Activated CD4-positive, alpha-beta T cell treated with anti-CD3 and anti-CD28 coated beads for 36 hours (primary cell): ENCODE measurements at regions not wholly inside any gene's neighbourhood (a gene's known extent, or its start where the extent isn't known, plus 50 kb on each side); places are given as distances from the start of the nearest gene placed in this dataset.
"Not testable (repeated sequence)": the region's sequence is repeated elsewhere in the genome, so short reads cannot be mapped to it uniquely, and the experiment has no call there.

Source experiments
- ATAC-seq: fragments of 200-7000 bp; cut with Tn5 transposase; one replicate; pipeline ENCODE4 v1.10.0; 2021; ENCODE audit warnings: mild to moderate bottlenecking, moderate library complexity
- CTCF ChIA-PET: fragments of 350-600 bp; sonication (Branson Sonifier 250); formaldehyde crosslinking; loops from one replicate; lab custom pipeline; 2021; ENCODE audit warnings: antibody characterized with exemption; lab: Charles Lee
- POLR2A ChIA-PET: fragments of 350-600 bp; sonication (Branson Sonifier 250); formaldehyde crosslinking; loops from one replicate; lab custom pipeline; 2021; ENCODE audit warnings: antibody characterized with exemption, inconsistent platforms; lab: Charles Lee
- DNase-seq: peaks from one replicate; pipeline ENCODE4 v3.0.0-alpha.2; 2020
- H3K27ac Mint-ChIP-seq: one replicate; pipeline ENCODE4 v1.8.0; 2021; ENCODE audit warnings: mixed read lengths
- H3K27me3 Mint-ChIP-seq: one replicate; pipeline ENCODE4 v1.8.0; 2021; ENCODE audit warnings: mixed read lengths
- H3K36me3 Mint-ChIP-seq: one replicate; pipeline ENCODE4 v1.8.0; 2021; ENCODE audit warnings: low read depth, mixed read lengths
- H3K4me1 Mint-ChIP-seq: one replicate; pipeline ENCODE4 v1.8.0; 2021; ENCODE audit warnings: mixed read lengths
- H3K4me3 Mint-ChIP-seq: one replicate; pipeline ENCODE4 v1.8.0; 2021; ENCODE audit warnings: mild to moderate bottlenecking, moderate library complexity, mixed read lengths
- H3K9me3 Mint-ChIP-seq: one replicate; pipeline ENCODE4 v1.8.0; 2021; ENCODE audit warnings: low read depth, mixed read lengths
- intact Hi-C, 2 experiments: fragments of 100-400 bp; cut with DNase I in 1 of 2; cut with micrococcal nuclease in 1 of 2; formaldehyde crosslinking; loops; one replicate each; pipeline versions ENCODE4 v1.14.2 to v1.15.1; 2022 to 2024; cut with DNase I, micrococcal nuclease

DNA sequence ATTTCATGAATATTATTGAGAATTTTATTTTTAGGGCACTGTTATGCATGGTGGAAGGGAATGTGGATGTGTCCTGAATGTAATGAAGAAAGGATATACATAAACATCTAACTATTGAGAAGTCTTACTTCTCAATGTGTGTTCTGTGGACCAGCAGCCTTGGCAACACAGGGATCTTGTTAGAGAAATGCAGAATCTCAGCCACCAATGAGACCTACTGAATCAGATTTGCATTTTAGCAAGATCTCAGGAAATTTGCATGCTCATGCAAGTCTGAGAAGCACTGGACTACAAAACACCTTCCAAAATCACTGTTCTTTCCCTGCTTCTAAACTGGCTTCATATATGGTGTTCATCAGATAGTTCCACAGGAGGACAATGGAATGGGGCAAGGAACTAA is 139.7 kb upstream of the WDFY3 start:
- Mint-ChIP-seq H3K4me3 (no peak overlapping the region), H3K27ac (no peak overlapping the region), H3K27me3 (peaks cover 3% of the 10 kb centered on the region), H3K36me3 (no peaks in the 10 kb centered on the region), H3K9me3 (no peaks in the 10 kb centered on the region), H3K4me1 (no peaks in the 10 kb centered on the region)
- no peak for DNase-seq
- ATAC-seq, result no peak
- intact Hi-C loops, result no loop called here
- ChIA-PET CTCF (no interaction called here), POLR2A (no interaction called here)

DNA sequence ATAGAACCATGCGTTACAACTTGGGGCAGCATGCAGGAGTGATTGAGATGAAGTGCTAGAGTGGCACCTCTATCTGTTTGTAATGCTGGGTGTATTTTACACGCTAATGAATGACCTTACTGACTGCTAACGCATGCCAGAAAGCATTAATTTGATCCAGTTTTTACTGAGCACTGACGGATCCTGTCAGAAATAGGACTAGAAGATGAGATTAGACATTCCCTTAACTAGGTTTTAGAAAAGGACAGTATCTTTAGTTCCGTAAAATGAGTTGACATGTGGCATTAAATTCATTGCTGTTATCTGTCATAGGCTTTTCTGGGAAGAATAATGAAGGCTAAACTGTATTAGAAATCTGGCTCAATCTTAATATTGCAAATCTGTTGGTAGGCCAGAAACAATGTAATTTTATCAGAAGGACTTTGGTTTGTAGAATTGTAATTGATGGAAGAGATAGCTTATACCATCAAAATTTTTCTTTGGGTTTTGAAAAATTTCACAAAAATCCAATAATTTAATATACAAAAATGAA is 140.4 kb upstream of the WDFY3 start:
- H3K27me3 Mint-ChIP-seq, result peaks cover 3% of the 10 kb centered on the region
- CTCF ChIA-PET, result no interaction called here
- no peak overlapping the region for H3K4me3 Mint-ChIP-seq
- POLR2A ChIA-PET, result no interaction called here
- H3K36me3 Mint-ChIP-seq, result no peaks in the 10 kb centered on the region
- intact Hi-C loops, result no loop called here
- H3K4me1 Mint-ChIP-seq, result no peaks in the 10 kb centered on the region
- no peaks in the 10 kb centered on the region for H3K9me3 Mint-ChIP-seq
- H3K27ac Mint-ChIP-seq, result no peak overlapping the region
- ATAC-seq (no peak), DNase-seq (no peak)

DNA sequence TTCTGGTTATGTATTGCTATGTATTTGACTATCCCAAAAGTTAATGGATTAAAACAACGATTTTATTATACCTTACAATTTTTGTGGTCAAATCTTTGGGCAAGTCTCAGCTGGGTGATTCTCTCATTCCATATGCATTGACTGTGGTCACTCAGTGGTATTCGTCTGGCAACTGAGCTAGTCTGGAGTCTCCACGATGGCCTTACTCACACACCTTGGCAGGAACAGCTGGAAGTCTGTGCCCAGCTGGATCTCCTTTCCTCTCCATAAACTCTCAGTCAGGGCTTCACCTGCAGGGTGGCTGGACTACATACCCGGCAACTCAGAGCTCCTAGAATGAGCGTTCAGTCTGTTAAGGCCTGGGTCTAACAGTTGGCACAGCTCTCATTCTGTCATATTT is 141.1 kb upstream of the WDFY3 start:
- H3K4me3 Mint-ChIP-seq, result no peak overlapping the region
- peaks cover 3% of the 10 kb centered on the region for H3K27me3 Mint-ChIP-seq
- no peaks in the 10 kb centered on the region for H3K36me3 Mint-ChIP-seq
- no peak overlapping the region for H3K27ac Mint-ChIP-seq
- CTCF ChIA-PET, result interaction anchor here (1.6 kb wide), 1 partner anchor 23 kb away, joined by 4 read pairs; no protein-coding TSS in a partner anchor
- H3K9me3 Mint-ChIP-seq, result no peaks in the 10 kb centered on the region
- DNase-seq (no peak), ATAC-seq (no peak)
- intact Hi-C loops, result no loop called here
- no peaks in the 10 kb centered on the region for H3K4me1 Mint-ChIP-seq
- POLR2A ChIA-PET, result no interaction called here

DNA sequence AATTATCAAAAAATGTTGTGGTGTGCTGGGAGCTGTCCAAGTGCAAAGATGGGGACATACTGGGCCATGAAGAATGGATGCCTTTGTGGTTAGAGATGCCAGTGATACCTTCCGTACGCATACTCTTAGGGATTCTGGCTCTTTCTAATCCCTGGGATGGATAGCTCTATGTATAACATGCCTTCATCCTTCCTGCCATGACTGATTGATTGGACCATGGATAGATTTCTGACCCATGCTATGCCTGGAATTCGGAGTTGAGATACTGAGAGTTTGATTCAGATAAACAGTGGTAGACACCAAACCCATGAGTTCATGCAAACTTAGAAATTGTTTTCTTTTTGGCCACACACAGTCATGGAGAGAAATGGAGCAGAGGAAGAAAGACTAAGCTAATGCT is 147.2 kb upstream of the WDFY3 start:
- no peak overlapping the region for H3K4me3 Mint-ChIP-seq
- H3K36me3 Mint-ChIP-seq, result no peaks in the 10 kb centered on the region
- no peak for DNase-seq

DNA sequence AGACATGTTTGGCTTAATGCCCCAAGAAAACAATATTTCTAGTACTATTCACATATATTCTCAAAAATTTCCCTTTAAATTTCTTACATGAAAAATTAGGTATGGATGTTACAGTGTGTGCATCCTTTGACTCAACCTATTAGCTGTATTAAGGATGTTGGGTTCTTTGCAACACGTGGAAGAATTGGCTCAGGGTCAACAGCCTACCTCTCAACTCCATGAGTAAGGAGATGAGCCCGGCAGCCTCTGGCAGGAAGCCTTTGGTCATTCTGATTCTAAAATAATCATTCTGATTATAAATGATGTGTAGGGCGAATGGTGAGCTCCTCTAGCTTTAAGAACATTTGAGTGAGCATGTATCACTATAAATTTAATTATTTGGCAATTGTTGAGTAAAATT is 148.0 kb upstream of the WDFY3 start:
- DNase-seq (no peak), ATAC-seq (no peak)
- no peaks in the 10 kb centered on the region for H3K4me1 Mint-ChIP-seq
- intact Hi-C loops, result no loop called here
- CTCF ChIA-PET, result interaction anchor here (0.5 kb wide), 1 partner anchor 163 kb away, joined by 3 read pairs; no protein-coding TSS in a partner anchor
- POLR2A ChIA-PET, result no interaction called here
- H3K9me3 Mint-ChIP-seq, result no peaks in the 10 kb centered on the region
- no peak overlapping the region for H3K27ac Mint-ChIP-seq
- no peaks in the 10 kb centered on the region for H3K27me3 Mint-ChIP-seq
- no peaks in the 10 kb centered on the region for H3K36me3 Mint-ChIP-seq
- H3K4me3 Mint-ChIP-seq, result no peak overlapping the region

More for the DNA sequence above, 147.2 kb upstream of the WDFY3 start:
- CTCF ChIA-PET, result interaction anchor here (0.5 kb wide), 1 partner anchor 163 kb away, joined by 3 read pairs; no protein-coding TSS in a partner anchor
- H3K4me1 Mint-ChIP-seq, result no peaks in the 10 kb centered on the region
- POLR2A ChIA-PET, result no interaction called here
- ATAC-seq, result no peak
- no peak overlapping the region for H3K27ac Mint-ChIP-seq
- intact Hi-C loops, result no loop called here
- H3K9me3 Mint-ChIP-seq, result no peaks in the 10 kb centered on the region
- no peaks in the 10 kb centered on the region for H3K27me3 Mint-ChIP-seq

DNA sequence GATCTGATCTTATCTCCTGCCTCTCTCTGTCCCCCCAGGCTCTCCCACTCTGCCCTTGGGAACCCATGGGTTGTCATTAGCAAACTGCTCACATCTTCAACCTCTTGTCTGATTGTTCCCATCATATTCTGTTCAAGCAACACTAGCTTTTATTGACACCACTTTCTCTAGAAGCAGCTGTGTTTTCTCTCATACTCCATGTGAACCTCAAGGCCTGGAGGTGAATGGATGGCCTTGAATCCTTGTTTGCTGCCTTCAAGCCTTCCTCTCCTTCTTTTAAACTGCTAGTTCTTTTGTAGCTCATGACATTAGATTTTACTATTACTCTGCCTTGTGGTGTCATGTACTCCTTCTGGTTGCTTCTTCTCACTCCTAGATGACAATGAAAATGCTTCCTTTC is 149.5 kb upstream of the WDFY3 start:
- DNase-seq (no peak), ATAC-seq (no peak)
- H3K27ac Mint-ChIP-seq, result no peak overlapping the region
- POLR2A ChIA-PET, result no interaction called here
- H3K4me1 Mint-ChIP-seq, result no peaks in the 10 kb centered on the region
- no peak overlapping the region for H3K4me3 Mint-ChIP-seq
- intact Hi-C loops, result no loop called here
- H3K27me3 Mint-ChIP-seq, result no peaks in the 10 kb centered on the region
- no peaks in the 10 kb centered on the region for H3K36me3 Mint-ChIP-seq
- H3K9me3 Mint-ChIP-seq, result no peaks in the 10 kb centered on the region
- CTCF ChIA-PET, result interaction anchor here (0.6 kb wide), 1 partner anchor 7 kb away, joined by 6 read pairs; no protein-coding TSS in a partner anchor

DNA sequence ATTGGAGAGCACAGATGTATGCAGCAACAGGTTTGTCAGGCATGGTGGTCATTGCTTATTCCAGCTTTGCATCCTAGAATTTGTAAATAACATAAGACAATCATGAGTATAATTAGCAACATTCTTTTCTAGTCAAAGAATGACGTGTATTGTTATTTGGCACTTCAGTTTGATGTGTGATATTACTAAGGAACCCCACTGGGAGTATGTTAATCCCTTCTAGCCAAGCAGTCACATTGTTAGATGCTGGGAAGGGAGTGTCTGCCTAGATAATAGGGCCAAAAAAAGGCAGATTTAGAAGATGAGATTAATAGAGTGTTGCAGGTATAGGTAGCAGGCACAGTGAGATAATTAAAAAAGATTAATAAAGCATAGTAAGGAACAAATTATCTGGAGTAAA is 159.2 kb upstream of the WDFY3 start:
- peaks cover 4% of the 10 kb centered on the region for H3K9me3 Mint-ChIP-seq
- ChIA-PET POLR2A (no interaction called here), CTCF (no interaction called here)
- H3K4me3 Mint-ChIP-seq, result no peak overlapping the region
- DNase-seq (no peak), ATAC-seq (no peak)
- intact Hi-C loops, result loop anchor here in 1 of 2 experiments (5.0 kb wide), 1 partner anchor 622 kb away; no protein-coding TSS in a partner anchor
- no peaks in the 10 kb centered on the region for H3K4me1 Mint-ChIP-seq
- H3K27me3 Mint-ChIP-seq, result no peaks in the 10 kb centered on the region
- H3K27ac Mint-ChIP-seq, result no peak overlapping the region
- H3K36me3 Mint-ChIP-seq, result no peaks in the 10 kb centered on the region

DNA sequence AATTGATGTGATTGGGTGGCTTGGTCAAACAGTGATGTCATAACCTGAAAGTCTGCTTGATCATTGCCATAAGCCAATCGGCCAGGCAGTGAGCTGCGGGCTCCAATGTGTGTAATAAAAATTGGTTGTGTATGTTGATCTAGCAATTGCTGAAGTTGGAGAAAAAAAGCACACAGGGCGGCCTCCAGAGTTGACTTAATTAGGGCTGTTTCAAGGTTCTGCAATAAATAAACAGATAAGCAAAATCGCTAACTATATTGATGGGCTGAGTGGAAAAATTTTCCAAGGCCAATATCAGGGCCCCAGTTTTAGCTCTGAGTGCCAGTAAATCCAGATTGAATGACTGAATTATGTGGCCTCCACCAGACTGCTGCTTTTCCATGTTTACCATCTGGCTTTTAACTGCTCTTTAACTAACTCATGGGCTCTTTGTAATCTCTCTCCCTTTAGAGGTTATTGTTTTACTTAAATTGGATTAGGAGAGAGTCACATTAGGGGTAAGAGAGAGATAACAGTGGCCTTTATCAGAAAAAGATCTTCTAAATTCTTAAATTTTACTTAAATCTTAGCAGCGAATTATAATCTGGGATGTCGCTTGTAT is 160.6 kb upstream of the WDFY3 start:
- Mint-ChIP-seq H3K36me3 (no peaks in the 10 kb centered on the region), H3K27me3 (no peaks in the 10 kb centered on the region), H3K4me3 (no peak overlapping the region), H3K4me1 (no peaks in the 10 kb centered on the region), H3K9me3 (peaks cover 4% of the 10 kb centered on the region), H3K27ac (no peak overlapping the region)
- ChIA-PET CTCF (interaction anchor here (0.6 to 1.4 kb wide), 2 partner anchors 35 to 138 kb away, joined by 3 read pairs; no protein-coding TSS in a partner anchor), POLR2A (no interaction called here)
- no peak for DNase-seq
- intact Hi-C loops, result loop anchor here in 1 of 2 experiments (5.0 kb wide), 1 partner anchor 620 kb away; no protein-coding TSS in a partner anchor
- ATAC-seq, result no peak

DNA sequence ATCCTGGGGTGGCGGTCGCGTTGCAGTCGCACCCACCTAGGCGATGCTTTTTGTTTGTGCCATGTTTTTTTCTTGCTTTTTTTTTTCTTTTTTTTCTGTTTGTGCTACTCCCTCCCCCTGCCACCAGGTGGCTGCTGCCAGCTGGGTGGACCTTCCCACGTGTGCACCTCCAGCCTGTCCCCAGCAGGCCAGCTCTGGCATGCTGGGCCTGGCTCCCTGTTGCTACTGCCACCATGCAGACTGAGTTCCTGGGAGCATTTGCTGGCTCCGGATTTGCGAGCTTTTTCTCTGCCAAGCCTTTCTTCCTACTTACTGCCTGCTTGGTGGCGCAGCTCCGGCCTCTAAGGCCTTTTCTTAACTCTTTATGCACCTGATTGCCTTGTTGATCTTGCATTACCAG is 161.2 kb upstream of the WDFY3 start:
- no peaks in the 10 kb centered on the region for H3K27me3 Mint-ChIP-seq
- no peak overlapping the region for H3K4me3 Mint-ChIP-seq
- ChIA-PET CTCF (interaction anchor here (0.6 to 1.4 kb wide), 2 partner anchors 36 to 137 kb away, joined by 3 read pairs; no protein-coding TSS in a partner anchor), POLR2A (no interaction called here)
- no peak overlapping the region for H3K27ac Mint-ChIP-seq
- peaks cover 4% of the 10 kb centered on the region for H3K9me3 Mint-ChIP-seq
- DNase-seq (peak; percentile 33), ATAC-seq (peak; percentile 47)
- intact Hi-C loops, result loop anchor here in 1 of 2 experiments (5.0 kb wide), 1 partner anchor 620 kb away; no protein-coding TSS in a partner anchor
- no peaks in the 10 kb centered on the region for H3K4me1 Mint-ChIP-seq
- no peaks in the 10 kb centered on the region for H3K36me3 Mint-ChIP-seq

DNA sequence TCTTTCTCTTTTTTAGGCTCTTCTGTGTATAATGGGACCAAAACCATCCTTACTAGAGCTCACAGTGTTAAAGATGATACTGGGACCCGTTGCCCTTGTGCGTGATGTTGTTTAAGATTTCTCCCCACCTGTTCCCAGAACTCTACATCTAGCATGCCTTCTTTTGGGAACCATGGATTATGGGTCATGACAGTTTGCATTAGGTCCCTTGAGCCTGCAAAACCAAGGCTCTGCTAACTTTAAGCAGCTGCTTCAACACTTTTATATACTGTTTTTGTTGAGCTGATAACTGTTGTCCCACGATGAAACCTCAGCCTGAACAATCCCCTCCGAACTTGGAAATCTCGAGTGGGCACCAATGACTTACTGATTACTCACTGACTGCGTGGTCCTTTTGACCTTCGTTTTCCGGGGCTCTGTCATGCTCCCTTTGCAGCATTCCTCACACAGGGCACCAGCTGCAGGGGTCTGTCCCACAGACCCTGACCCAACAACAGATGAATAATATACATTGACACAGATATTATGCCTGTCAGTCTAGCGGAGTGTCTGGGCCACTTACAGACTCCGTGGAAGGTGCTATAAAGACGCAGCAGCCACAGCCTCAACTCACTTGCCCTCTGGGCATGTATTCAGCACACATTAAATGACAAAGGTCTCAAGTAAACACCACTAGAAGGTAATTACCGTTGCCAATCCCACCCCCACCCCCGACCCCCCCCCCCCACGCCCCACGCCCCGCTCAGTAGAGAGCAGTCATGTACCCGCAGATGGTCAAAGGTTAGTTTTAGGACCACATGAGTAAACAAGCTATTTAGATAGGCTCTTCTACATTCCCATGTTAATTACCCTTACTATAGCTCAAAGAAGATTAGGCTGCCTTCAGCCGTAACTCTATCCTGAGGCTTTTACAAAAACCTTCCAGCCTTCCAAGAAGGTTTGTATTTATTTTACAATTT is 162.0 kb upstream of the WDFY3 start:
- ChIA-PET CTCF (interaction anchor here (0.6 to 0.9 kb wide), 2 partner anchors 44 to 391 kb away, joined by 3 to 5 read pairs; no protein-coding TSS in a partner anchor), POLR2A (no interaction called here)
- intact Hi-C loops, result loop anchor here in 1 of 2 experiments (5.0 kb wide), 1 partner anchor 619 kb away; no protein-coding TSS in a partner anchor
- Mint-ChIP-seq H3K9me3 (peaks cover 4% of the 10 kb centered on the region), H3K4me3 (no peak overlapping the region), H3K27me3 (no peaks in the 10 kb centered on the region), H3K36me3 (no peaks in the 10 kb centered on the region), H3K4me1 (no peaks in the 10 kb centered on the region), H3K27ac (no peak overlapping the region)
- no peak for DNase-seq
- ATAC-seq, result no peak

DNA sequence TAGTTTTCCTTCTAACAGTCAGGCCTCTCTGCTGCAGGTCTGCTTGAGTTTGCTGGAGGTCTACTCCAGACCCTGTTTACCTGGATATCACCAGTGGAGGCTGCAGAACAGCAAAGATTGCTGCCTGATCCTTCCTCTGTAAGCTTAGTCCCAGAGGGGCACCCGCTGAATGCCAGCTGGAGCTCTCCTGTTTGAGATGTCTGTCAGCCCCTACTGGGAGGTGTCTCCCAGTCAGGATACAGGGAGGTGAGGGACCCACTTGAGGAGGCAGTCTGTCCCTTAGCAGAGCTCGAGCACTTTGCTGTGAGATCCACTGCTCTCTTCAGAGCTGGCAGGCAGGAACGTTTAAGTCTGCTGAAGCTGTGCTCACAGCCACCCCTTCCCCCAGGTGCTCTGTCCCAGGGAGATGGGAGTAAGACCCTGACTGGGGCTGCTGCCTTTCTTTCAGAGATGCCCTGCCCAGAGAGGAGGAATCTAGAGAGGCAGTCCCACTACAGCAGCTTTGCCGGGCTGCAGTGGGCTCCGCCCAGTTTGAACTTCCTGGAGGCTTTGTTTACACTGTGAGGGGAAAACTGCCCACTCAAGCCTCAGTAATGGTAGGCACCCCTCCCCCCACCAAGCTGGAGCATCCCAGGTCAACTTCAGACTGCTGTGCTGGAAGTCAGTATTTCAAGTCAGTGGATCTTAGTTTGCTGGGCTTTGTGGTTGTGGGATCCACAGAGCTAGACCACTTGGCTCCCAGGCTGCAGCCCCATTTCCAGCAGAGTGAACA is 163.1 kb upstream of the WDFY3 start:
- H3K36me3 Mint-ChIP-seq, H3K27me3 Mint-ChIP-seq, DNase-seq, POLR2A ChIA-PET, ATAC-seq, CTCF ChIA-PET, H3K4me3 Mint-ChIP-seq, H3K27ac Mint-ChIP-seq, H3K4me1 Mint-ChIP-seq, H3K9me3 Mint-ChIP-seq: not testable (repeated sequence)
- intact Hi-C loops, result loop anchor here in 1 of 2 experiments (5.0 kb wide), 1 partner anchor 618 kb away; no protein-coding TSS in a partner anchor
